Coronary artery (tissue), 2 donors: ENCODE measurements at regions not wholly inside any gene's neighbourhood (a gene's known extent, or its start where the extent isn't known, plus 50 kb on each side); places are given as distances from the start of the nearest gene placed in this dataset.
A peak's percentile ranks its signal among the peaks of the same experiment; 100 is the strongest.

Experiments used
- DNase-seq: peaks from one replicate; pipeline ENCODE4 v3.0.0-alpha.2; 2017; ENCODE audit warnings: low spot score
- H3K27ac ChIP-seq, 2 donors: fragments of 200-600 bp; sonication (generic); one replicate each; pipeline ENCODE4 v1.5.1; 2016 to 2019
- H3K4me3 ChIP-seq: fragments of 200-600 bp; sonication (generic); 2 replicates; pipeline ENCODE4 v1.5.1; 2016; ENCODE audit warnings: mild to moderate bottlenecking, moderate library complexity
- TF ChIP-seq, protein P1 (sequence below): fragments of 200-600 bp; sonication (generic); IDR thresholded peaks from one replicate; pipeline ENCODE4 v1.5.1; 2019; ENCODE audit warnings: antibody characterized with exemption

DNA sequence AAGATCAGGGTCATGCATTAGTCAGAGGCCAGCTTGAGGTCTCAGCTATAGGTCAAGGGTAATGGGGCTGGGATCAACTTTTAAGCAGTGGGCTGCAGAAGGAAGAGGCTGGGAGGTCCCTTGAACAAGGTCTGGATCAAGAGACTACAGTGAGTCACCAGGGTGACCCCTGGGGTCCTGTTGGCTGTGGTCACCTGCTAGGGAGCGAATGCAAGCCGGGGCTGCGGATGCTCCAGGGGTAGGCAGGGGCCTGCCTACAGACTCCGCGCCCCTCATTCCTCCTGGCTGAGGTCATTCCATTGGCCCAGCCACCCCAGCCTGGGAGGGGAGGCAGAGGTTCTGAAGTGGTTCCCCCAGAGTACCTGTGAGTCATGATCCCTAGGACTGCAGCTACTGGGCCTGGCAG lies 110.4 kb downstream of the CYP26B1 start:
- TF ChIP-seq, protein P1, sequence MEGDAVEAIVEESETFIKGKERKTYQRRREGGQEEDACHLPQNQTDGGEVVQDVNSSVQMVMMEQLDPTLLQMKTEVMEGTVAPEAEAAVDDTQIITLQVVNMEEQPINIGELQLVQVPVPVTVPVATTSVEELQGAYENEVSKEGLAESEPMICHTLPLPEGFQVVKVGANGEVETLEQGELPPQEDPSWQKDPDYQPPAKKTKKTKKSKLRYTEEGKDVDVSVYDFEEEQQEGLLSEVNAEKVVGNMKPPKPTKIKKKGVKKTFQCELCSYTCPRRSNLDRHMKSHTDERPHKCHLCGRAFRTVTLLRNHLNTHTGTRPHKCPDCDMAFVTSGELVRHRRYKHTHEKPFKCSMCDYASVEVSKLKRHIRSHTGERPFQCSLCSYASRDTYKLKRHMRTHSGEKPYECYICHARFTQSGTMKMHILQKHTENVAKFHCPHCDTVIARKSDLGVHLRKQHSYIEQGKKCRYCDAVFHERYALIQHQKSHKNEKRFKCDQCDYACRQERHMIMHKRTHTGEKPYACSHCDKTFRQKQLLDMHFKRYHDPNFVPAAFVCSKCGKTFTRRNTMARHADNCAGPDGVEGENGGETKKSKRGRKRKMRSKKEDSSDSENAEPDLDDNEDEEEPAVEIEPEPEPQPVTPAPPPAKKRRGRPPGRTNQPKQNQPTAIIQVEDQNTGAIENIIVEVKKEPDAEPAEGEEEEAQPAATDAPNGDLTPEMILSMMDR = no peak
- no peak overlapping the region for H3K27ac ChIP-seq
- H3K4me3 ChIP-seq = no peak overlapping the region
- DNase-seq = no peak

GRCh38 chr2:72036595-72036994 lies 111.1 kb downstream of the CYP26B1 start:
- TF ChIP-seq, protein P1 = no peak
- no peak for DNase-seq
- no peak overlapping the region for H3K27ac ChIP-seq
- H3K4me3 ChIP-seq = no peak overlapping the region

GRCh38 chr2:72036173-72036545 lies 111.5 kb downstream of the CYP26B1 start:
- TF ChIP-seq, protein P1 = no peak
- H3K27ac ChIP-seq = no peak overlapping the region
- H3K4me3 ChIP-seq = no peak overlapping the region
- no peak for DNase-seq

GRCh38 chr2:72035518-72036172 lies 112.0 kb downstream of the CYP26B1 start:
- Histone ChIP-seq H3K4me3 (no peak overlapping the region), H3K27ac (no peak overlapping the region)
- DNase-seq = no peak
- TF ChIP-seq, protein P1 = no peak

DNA sequence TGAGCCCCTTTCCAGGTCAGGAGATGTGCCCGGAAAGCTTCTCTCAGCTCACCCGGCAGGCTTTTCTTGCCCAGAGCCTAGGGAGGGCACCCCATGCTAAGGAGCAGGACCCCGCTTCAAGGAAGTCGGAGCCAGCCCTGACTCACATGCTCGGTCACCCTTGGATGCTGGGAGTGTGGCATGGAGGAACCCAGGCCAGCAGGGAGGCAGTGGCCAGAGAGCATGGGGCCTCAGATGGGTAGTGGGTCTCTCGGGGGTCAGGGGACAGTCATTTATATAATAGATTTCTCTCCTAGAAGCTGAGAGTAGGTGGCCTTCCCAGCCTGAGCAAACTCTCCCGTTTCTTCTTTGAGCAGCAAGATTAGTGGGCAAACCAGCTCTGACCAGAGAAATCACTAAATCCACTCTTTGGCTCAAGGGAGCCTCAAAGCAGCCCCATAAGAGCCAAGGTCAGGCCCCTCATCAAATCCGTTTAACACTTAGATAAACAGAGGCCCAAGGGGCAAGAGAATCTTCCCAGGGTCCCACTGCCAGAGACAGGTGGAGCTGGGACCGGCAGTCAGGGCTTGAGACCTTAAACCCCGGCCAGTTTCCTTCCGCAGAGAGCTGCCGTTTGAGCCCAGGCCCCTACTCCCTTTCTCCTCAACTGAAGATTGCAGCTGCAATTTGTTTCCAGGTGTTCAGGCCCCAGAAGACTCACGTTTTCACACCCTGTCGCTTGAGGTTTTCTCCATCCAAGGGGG lies 113.1 kb downstream of the CYP26B1 start:
- TF ChIP-seq, protein P1 = no peak
- DNase-seq = no peak

GRCh38 chr2:72033636-72034035 lies 114.0 kb downstream of the CYP26B1 start:
- TF ChIP-seq, protein P1 = no peak
- no peak overlapping the region for H3K4me3 ChIP-seq
- no peak overlapping the region for H3K27ac ChIP-seq
- peak; percentile 47 for DNase-seq

More for the DNA sequence above, 113.1 kb downstream of the CYP26B1 start:
- Histone ChIP-seq H3K4me3 (no peak overlapping the region), H3K27ac (no peak overlapping the region)
